HCT116 (cell line): ENCODE measurements at regions not wholly inside any gene's neighbourhood (a gene's known extent, or its start where the extent isn't known, plus 50 kb on each side); places are given as distances from the start of the nearest gene placed in this dataset.

Experiments
- ATAC-seq: fragments of 200-7000 bp; cut with Tn5 transposase; 2 replicates; pipeline ENCODE4 v1.9.1; 2020; ENCODE audit warnings: mild to moderate bottlenecking, moderate library complexity
- BruUV-seq: library from RNA; stranded (reverse); fragments of 400-500 nt; replicated peaks from 2 replicates; lab custom pipeline; 2021; lab: Mats Ljungman, UMichigan
- CTCF ChIA-PET: fragments of 300-600 bp; sonication (Branson Sonifier 250); formaldehyde crosslinking; loops from one replicate; lab custom pipeline; 2021; ENCODE audit warnings: antibody characterized with exemption; lab: Charles Lee
- POLR2A ChIA-PET: fragments of 300-600, 350-600 bp; sonication (Branson Sonifier 250); formaldehyde crosslinking; loops from one replicate; lab custom pipeline; 2021; ENCODE audit warnings: antibody characterized with exemption; lab: Charles Lee
- RAD21 ChIA-PET, 2 experiments: fragments of 300-600 bp; sonication (Branson Sonifier 250); formaldehyde crosslinking; loops; one replicate each; lab custom pipeline; 2023; ENCODE audit warnings: low total read pairs in 2 of 2; ENCODE audit not compliant: uncharacterized antibody in 2 of 2, unreplicated experiment in 2 of 2, low non-redundant PET in 1 of 2; lab: Charles Lee
- DNase-seq: peaks from one replicate; pipeline ENCODE4 v3.0.0-alpha.2; 2010; ENCODE audit warnings: low read depth, low spot score
- H2AFZ ChIP-seq: fragments of 200-600 bp; shearing (Covaris generic), sonication (generic); 2 replicates; pipeline ENCODE4 v1.6.1; 2017; ENCODE audit warnings: low read depth, mixed run types, mixed read lengths, antibody characterized with exemption, low read length; ENCODE audit not compliant: poor library complexity, severe bottlenecking
- H3K27ac ChIP-seq: 2 replicates; pipeline ENCODE4 v1.5.1; 2012; ENCODE audit warnings: low read depth, low read length
- H3K27me3 ChIP-seq: fragments of 200-600 bp; sonication (generic); 2 replicates; pipeline ENCODE4 v1.6.1; 2016; ENCODE audit warnings: mixed run types, low read length, mixed read lengths; ENCODE audit not compliant: insufficient read depth
- H3K36me3 ChIP-seq, 2 experiments: fragments of 200-500 bp in 1 of 2; fragments of 200-600 bp in 1 of 2; sonication (Bioruptor generic) in 1 of 2; sonication (generic) in 1 of 2; 2 replicates each; pipeline versions ENCODE4 v1.5.1 to v1.6.1; 2014 to 2016; ENCODE audit warnings: low read length in 2 of 2, inconsistent platforms in 1 of 2, mixed read lengths in 1 of 2, mixed run types in 1 of 2; ENCODE audit not compliant: insufficient read depth in 2 of 2, control insufficient read depth in 1 of 2
- H3K4me1 ChIP-seq, 2 experiments: fragments of 200-600 bp in 1 of 2; sonication (generic) in 1 of 2; 2 replicates each; pipeline versions ENCODE4 v1.5.1 to v1.6.1; 2012 to 2017; ENCODE audit warnings: low read length in 2 of 2, inconsistent platforms in 1 of 2, mild to moderate bottlenecking in 1 of 2, mixed read lengths in 1 of 2, mixed run types in 1 of 2, moderate library complexity in 1 of 2; ENCODE audit not compliant: insufficient read depth in 2 of 2, control insufficient read depth in 1 of 2
- H3K4me2 ChIP-seq: fragments of 200-600 bp; sonication (generic); 2 replicates; pipeline ENCODE4 v1.6.1; 2017; ENCODE audit warnings: mixed run types, low read length, mixed read lengths
- H3K4me3 ChIP-seq, 2 experiments: fragments of 200-600 bp in 1 of 2; sonication (generic) in 1 of 2; replicated peaks in 1 of 2; 2 replicates each; pipeline ENCODE4 v1.5.1; 2011 to 2016; ENCODE audit warnings: low read length in 2 of 2, control low read depth in 1 of 2, low read depth in 1 of 2, mild to moderate bottlenecking in 1 of 2, mixed read lengths in 1 of 2, mixed run types in 1 of 2
- H3K79me2 ChIP-seq: fragments of 200-600 bp; sonication (generic); 2 replicates; pipeline ENCODE4 v1.6.1; 2017; ENCODE audit warnings: mild to moderate bottlenecking, mixed run types, low read length, moderate library complexity, mixed read lengths; ENCODE audit not compliant: insufficient read depth
- H3K9ac ChIP-seq: fragments of 200-600 bp; sonication (generic); 2 replicates; pipeline ENCODE4 v1.6.1; 2016; ENCODE audit warnings: low read length, mixed read lengths
- H3K9me2 ChIP-seq: fragments of 200-600 bp; sonication (generic), shearing (Covaris generic); 2 replicates; pipeline ENCODE4 v1.6.1; 2017; ENCODE audit warnings: mixed run types, mild to moderate bottlenecking, moderate library complexity; ENCODE audit not compliant: insufficient read depth
- H3K9me3 ChIP-seq, 2 experiments: fragments of 200-500 bp in 1 of 2; fragments of 200-600 bp in 1 of 2; sonication (Bioruptor generic) in 1 of 2; sonication (generic) in 1 of 2; 2 replicates each; pipeline ENCODE4 v1.6.1; 2014 to 2017; ENCODE audit warnings: low read length in 2 of 2, mixed read lengths in 2 of 2, inconsistent platforms in 1 of 2, low read depth in 1 of 2, mild to moderate bottlenecking in 1 of 2, mixed run types in 1 of 2, moderate library complexity in 1 of 2; ENCODE audit not compliant: control insufficient read depth in 1 of 2, insufficient read depth in 1 of 2
- H4K20me1 ChIP-seq: fragments of 200-600 bp; sonication (generic), shearing (Covaris generic); 2 replicates; pipeline ENCODE4 v1.6.1; 2017; ENCODE audit warnings: mixed run types, mild to moderate bottlenecking, moderate library complexity; ENCODE audit not compliant: insufficient read depth
- ATF3 ChIP-seq: IDR thresholded peaks from 2 replicates; pipeline ENCODE4 v1.6.1; 2012
- CEBPB ChIP-seq: IDR thresholded peaks from 2 replicates; pipeline ENCODE4 v1.6.1; 2012; ENCODE audit warnings: low read depth
- EZH2 ChIP-seq: fragments of 200-600 bp; sonication (generic); IDR thresholded peaks from 2 replicates; pipeline ENCODE4 v1.6.1; 2017; ENCODE audit warnings: antibody characterized with exemption, mixed run types
- EZH2phosphoT487 ChIP-seq: fragments of 200-600 bp; IDR thresholded peaks from 2 replicates; pipeline ENCODE4 v1.6.1; 2018; ENCODE audit warnings: antibody characterized with exemption, borderline replicate concordance
- FOSL1 ChIP-seq: IDR thresholded peaks from 2 replicates; pipeline ENCODE4 v1.6.1; 2012; ENCODE audit warnings: low read depth
- JUND ChIP-seq: IDR thresholded peaks from 2 replicates; pipeline ENCODE4 v1.6.1; 2012
- POLR2A ChIP-seq: IDR thresholded peaks from 2 replicates; pipeline ENCODE4 v1.7.0; 2011; ENCODE audit warnings: borderline replicate concordance; ENCODE audit not compliant: insufficient read depth, insufficient read length; ENCODE audit errors: extremely low read depth
- POLR2AphosphoS5 ChIP-seq: IDR thresholded peaks from 2 replicates; pipeline ENCODE4 v1.6.1; 2011; ENCODE audit warnings: mild to moderate bottlenecking, low read depth, low read length, moderate library complexity
- RAD21 ChIP-seq: IDR thresholded peaks from 2 replicates; pipeline ENCODE4 v1.6.1; 2012; ENCODE audit warnings: low read depth, mild to moderate bottlenecking
- SIN3A ChIP-seq: IDR thresholded peaks from 2 replicates; pipeline ENCODE4 v1.6.1; 2012; ENCODE audit warnings: low read depth
- SRF ChIP-seq: IDR thresholded peaks from 2 replicates; pipeline ENCODE4 v1.6.1; 2012; ENCODE audit warnings: low read depth
- TCF7L2 ChIP-seq: IDR thresholded peaks from 2 replicates; pipeline ENCODE4 v1.7.0; 2011; ENCODE audit warnings: borderline replicate concordance, inconsistent platforms; ENCODE audit not compliant: insufficient read depth, insufficient read length; ENCODE audit errors: extremely low read depth
- YY1 ChIP-seq: IDR thresholded peaks from 2 replicates; pipeline ENCODE4 v1.6.1; 2011; ENCODE audit warnings: low read length, low read depth, moderate library complexity, mild to moderate bottlenecking; ENCODE audit not compliant: insufficient replicate concordance; ENCODE audit errors: extremely low read depth
- ZFX ChIP-seq: fragments of 450-650 bp; IDR thresholded peaks from 2 replicates; pipeline ENCODE4 v1.6.1; 2017
- ZNF274 ChIP-seq: fragments of 200-500 bp; sonication (Bioruptor generic); IDR thresholded peaks from 2 replicates; pipeline ENCODE4 v1.6.1; 2014; ENCODE audit warnings: mild to moderate bottlenecking, low read depth, low read length, inconsistent platforms
- intact Hi-C: fragments of 100-400 bp; cut with micrococcal nuclease; formaldehyde crosslinking; loops from 2 replicates; pipeline ENCODE4 v1.10.0; 2022
- TF ChIP-seq, protein P1 (sequence below): IDR thresholded peaks from 2 replicates; pipeline ENCODE4 v1.6.1; 2012; ENCODE audit warnings: low read depth
- TF ChIP-seq, protein P2 (sequence below): IDR thresholded peaks from 2 replicates; pipeline ENCODE4 v1.6.1; 2011; ENCODE audit warnings: mild to moderate bottlenecking, low read length, moderate library complexity; ENCODE audit not compliant: insufficient replicate concordance; ENCODE audit errors: extremely low read depth

DNA sequence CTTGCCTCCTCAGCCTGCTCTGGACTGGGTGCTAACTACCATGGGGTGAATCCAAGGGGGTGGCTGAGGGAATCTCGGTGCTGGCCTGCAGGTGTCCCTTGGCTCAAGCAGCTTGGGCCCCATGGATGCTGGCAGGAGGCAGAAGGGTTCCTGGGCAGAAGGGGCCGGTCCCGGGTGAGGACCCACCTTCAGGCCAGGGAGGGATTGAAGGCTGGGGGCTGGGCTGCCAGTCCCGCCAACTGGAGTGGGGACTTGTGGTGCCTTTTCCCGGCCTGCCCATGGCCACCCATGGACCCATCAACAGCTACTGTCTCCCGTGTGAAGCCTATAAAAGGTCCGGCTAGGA lies 550.1 kb downstream of the SLC6A15 start:
- no peak for TF ChIP-seq ZFX
- no peak for TF ChIP-seq SRF
- TF ChIP-seq EZH2: no peak
- no peak for TF ChIP-seq POLR2AphosphoS5
- TF ChIP-seq CEBPB: no peak
- TF ChIP-seq FOSL1: no peak
- TF ChIP-seq EZH2phosphoT487: no peak
- TF ChIP-seq ATF3: no peak
- TF ChIP-seq, protein P1, sequence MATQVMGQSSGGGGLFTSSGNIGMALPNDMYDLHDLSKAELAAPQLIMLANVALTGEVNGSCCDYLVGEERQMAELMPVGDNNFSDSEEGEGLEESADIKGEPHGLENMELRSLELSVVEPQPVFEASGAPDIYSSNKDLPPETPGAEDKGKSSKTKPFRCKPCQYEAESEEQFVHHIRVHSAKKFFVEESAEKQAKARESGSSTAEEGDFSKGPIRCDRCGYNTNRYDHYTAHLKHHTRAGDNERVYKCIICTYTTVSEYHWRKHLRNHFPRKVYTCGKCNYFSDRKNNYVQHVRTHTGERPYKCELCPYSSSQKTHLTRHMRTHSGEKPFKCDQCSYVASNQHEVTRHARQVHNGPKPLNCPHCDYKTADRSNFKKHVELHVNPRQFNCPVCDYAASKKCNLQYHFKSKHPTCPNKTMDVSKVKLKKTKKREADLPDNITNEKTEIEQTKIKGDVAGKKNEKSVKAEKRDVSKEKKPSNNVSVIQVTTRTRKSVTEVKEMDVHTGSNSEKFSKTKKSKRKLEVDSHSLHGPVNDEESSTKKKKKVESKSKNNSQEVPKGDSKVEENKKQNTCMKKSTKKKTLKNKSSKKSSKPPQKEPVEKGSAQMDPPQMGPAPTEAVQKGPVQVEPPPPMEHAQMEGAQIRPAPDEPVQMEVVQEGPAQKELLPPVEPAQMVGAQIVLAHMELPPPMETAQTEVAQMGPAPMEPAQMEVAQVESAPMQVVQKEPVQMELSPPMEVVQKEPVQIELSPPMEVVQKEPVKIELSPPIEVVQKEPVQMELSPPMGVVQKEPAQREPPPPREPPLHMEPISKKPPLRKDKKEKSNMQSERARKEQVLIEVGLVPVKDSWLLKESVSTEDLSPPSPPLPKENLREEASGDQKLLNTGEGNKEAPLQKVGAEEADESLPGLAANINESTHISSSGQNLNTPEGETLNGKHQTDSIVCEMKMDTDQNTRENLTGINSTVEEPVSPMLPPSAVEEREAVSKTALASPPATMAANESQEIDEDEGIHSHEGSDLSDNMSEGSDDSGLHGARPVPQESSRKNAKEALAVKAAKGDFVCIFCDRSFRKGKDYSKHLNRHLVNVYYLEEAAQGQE: no peak
- no peak for TF ChIP-seq SIN3A
- no peak for TF ChIP-seq POLR2A
- TF ChIP-seq RAD21: no peak
- no peak for TF ChIP-seq JUND
- TF ChIP-seq YY1: no peak
- TF ChIP-seq, protein P2, sequence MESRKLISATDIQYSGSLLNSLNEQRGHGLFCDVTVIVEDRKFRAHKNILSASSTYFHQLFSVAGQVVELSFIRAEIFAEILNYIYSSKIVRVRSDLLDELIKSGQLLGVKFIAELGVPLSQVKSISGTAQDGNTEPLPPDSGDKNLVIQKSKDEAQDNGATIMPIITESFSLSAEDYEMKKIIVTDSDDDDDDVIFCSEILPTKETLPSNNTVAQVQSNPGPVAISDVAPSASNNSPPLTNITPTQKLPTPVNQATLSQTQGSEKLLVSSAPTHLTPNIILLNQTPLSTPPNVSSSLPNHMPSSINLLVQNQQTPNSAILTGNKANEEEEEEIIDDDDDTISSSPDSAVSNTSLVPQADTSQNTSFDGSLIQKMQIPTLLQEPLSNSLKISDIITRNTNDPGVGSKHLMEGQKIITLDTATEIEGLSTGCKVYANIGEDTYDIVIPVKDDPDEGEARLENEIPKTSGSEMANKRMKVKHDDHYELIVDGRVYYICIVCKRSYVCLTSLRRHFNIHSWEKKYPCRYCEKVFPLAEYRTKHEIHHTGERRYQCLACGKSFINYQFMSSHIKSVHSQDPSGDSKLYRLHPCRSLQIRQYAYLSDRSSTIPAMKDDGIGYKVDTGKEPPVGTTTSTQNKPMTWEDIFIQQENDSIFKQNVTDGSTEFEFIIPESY: no peak
- TF ChIP-seq ZNF274: no peak
- TF ChIP-seq TCF7L2: no peak
- TF ChIP-seq, all 23 proteins: peak for 0
- DNase-seq: no peak
- H3K4me3 ChIP-seq: no peak overlapping the region
- RAD21 ChIA-PET: no interaction called here
- no peaks in the 10 kb centered on the region for H3K9me3 ChIP-seq
- CTCF ChIA-PET: no interaction called here
- H2AFZ ChIP-seq: no peak overlapping the region
- no peaks in the 10 kb centered on the region for H3K27me3 ChIP-seq
- H3K79me2 ChIP-seq: no peaks in the 10 kb centered on the region
- no peaks in the 10 kb centered on the region for H4K20me1 ChIP-seq
- H3K4me2 ChIP-seq: no peak overlapping the region
- intact Hi-C loops: no loop called here
- ATAC-seq: no peak
- no TSS peak for BruUV-seq
- H3K36me3 ChIP-seq: no peaks in the 10 kb centered on the region
- H3K9me2 ChIP-seq: no peaks in the 10 kb centered on the region
- H3K4me1 ChIP-seq: no peaks in the 10 kb centered on the region
- no peak overlapping the region for H3K27ac ChIP-seq
- H3K9ac ChIP-seq: no peak overlapping the region
- POLR2A ChIA-PET: no interaction called here
